GM10248 (cell line): ENCODE measurements at regions not wholly inside any gene's neighbourhood (a gene's known extent, or its start where the extent isn't known, plus 50 kb on each side); places are given as distances from the start of the nearest gene placed in this dataset.

Experiments
- CTCF ChIA-PET: fragments of 300-600 bp; sonication (Branson Sonifier 250); formaldehyde crosslinking; extraction: SDS; loops from one replicate; lab custom pipeline; 2021; ENCODE audit warnings: antibody characterized with exemption; lab: Yijun Ruan, JAX
- POLR2A ChIA-PET: fragments of 350-650 bp; sonication (Branson Sonifier 250); formaldehyde crosslinking; extraction: SDS; loops from one replicate; lab custom pipeline; 2020; ENCODE audit warnings: antibody characterized with exemption; lab: Yijun Ruan, JAX
- DNase-seq: peaks from one replicate; pipeline ENCODE4 v3.0.0; 2012; ENCODE audit errors: extremely low spot score
- CTCF ChIP-seq: IDR thresholded peaks from 2 replicates; pipeline ENCODE4 v1.5.1; 2012; ENCODE audit warnings: mild to moderate bottlenecking, low read depth; ENCODE audit errors: extremely low read depth, missing control alignments, control extremely low read depth

- no peak for DNase-seq
- POLR2A ChIA-PET = no interaction called here
- no peak for TF ChIP-seq CTCF
- CTCF ChIA-PET = no interaction called here
These were observed 1290.6 kb upstream of the CDH8 start for GRCh38 chr16:63326736-63327339.

- POLR2A ChIA-PET = no interaction called here
- no peak for DNase-seq
- CTCF ChIA-PET = no interaction called here
- no peak for TF ChIP-seq CTCF
These were observed 1287.8 kb upstream of the CDH8 start for GRCh38 chr16:63323722-63324705.

GRCh38 chr16:63323055-63323454 lies 1286.8 kb upstream of the CDH8 start:
- POLR2A ChIA-PET = no interaction called here
- TF ChIP-seq CTCF = no peak
- DNase-seq = no peak
- CTCF ChIA-PET = no interaction called here

GRCh38 chr16:63315229-63315628 lies 1279.0 kb upstream of the CDH8 start:
- ChIA-PET CTCF (interaction anchor here (1.2 kb wide), 1 partner anchor 25 kb away, joined by 3 read pairs; no protein-coding TSS in a partner anchor), POLR2A (no interaction called here)
- no peak for DNase-seq
- no peak for TF ChIP-seq CTCF

- no peak for DNase-seq
- CTCF ChIA-PET = no interaction called here
- TF ChIP-seq CTCF = no peak
- POLR2A ChIA-PET = no interaction called here
These were observed 1276.1 kb upstream of the CDH8 start for GRCh38 chr16:63312346-63312745.

- TF ChIP-seq CTCF = no peak
- no peak for DNase-seq
- ChIA-PET POLR2A (no interaction called here), CTCF (no interaction called here)
These were observed 1275.1 kb upstream of the CDH8 start for GRCh38 chr16:63311313-63311712.
